Keratinocyte (primary cell): ENCODE measurements at regions not wholly inside any gene's neighbourhood (a gene's known extent, or its start where the extent isn't known, plus 50 kb on each side); places are given as distances from the start of the nearest gene placed in this dataset.

Experiments used
- DNase-seq: peaks from one replicate; pipeline ENCODE4 v3.0.0-alpha.2; 2011; ENCODE audit warnings: low read depth, missing footprints, low spot score
- FAIRE-seq: peaks from 2 replicates; lab custom pipeline; 2011; peaks lifted over from hg19 to GRCh38; lab: Jason Lieb, UNC
- H2AFZ ChIP-seq: 2 replicates; pipeline ENCODE4 v1.6.0; 2012; ENCODE audit warnings: low read length, control low read depth, inconsistent platforms; ENCODE audit not compliant: control insufficient read depth
- H3K27ac ChIP-seq: 2 replicates; pipeline ENCODE4 v1.5.1; 2011; ENCODE audit warnings: low read length; ENCODE audit not compliant: control insufficient read depth, insufficient read depth
- H3K27me3 ChIP-seq: 3 replicates; pipeline ENCODE4 v1.6.0; 2011; ENCODE audit warnings: low read length; ENCODE audit not compliant: control insufficient read depth, insufficient read depth; ENCODE audit errors: extremely low read depth
- H3K36me3 ChIP-seq, 2 experiments: 2 replicates in 1 of 2; 3 replicates in 1 of 2; pipeline ENCODE4 v1.5.1; 2011; ENCODE audit warnings: low read length in 2 of 2, mild to moderate bottlenecking in 1 of 2; ENCODE audit not compliant: control insufficient read depth in 2 of 2, insufficient read depth in 2 of 2; ENCODE audit errors: extremely low read depth in 1 of 2
- H3K4me1 ChIP-seq: 3 replicates; pipeline ENCODE4 v1.5.1; 2011; ENCODE audit warnings: low read length; ENCODE audit not compliant: control insufficient read depth, insufficient read depth; ENCODE audit errors: extremely low read depth
- H3K4me2 ChIP-seq: 3 replicates; pipeline ENCODE4 v1.6.0; 2011; ENCODE audit warnings: low read depth, low read length; ENCODE audit not compliant: control insufficient read depth, insufficient read depth; ENCODE audit errors: extremely low read depth
- H3K4me3 ChIP-seq, 3 experiments: fragments of 200-600 bp in 1 of 3; sonication (generic) in 1 of 3; 2 replicates in 2 of 3; 3 replicates in 1 of 3; pipeline ENCODE4 v1.5.1; 2011 to 2016; ENCODE audit warnings: low read length in 3 of 3, mild to moderate bottlenecking in 3 of 3, control low read depth in 2 of 3, inconsistent platforms in 1 of 3, low read depth in 1 of 3, mixed read lengths in 1 of 3, mixed run types in 1 of 3, moderate library complexity in 1 of 3; ENCODE audit not compliant: control insufficient read depth in 2 of 3, insufficient read depth in 2 of 3; ENCODE audit errors: extremely low read depth in 1 of 3
- H3K79me2 ChIP-seq: 2 replicates; pipeline ENCODE4 v1.6.0; 2012; ENCODE audit warnings: low read length; ENCODE audit not compliant: control insufficient read depth, insufficient read depth
- H3K9ac ChIP-seq: 3 replicates; pipeline ENCODE4 v1.6.0; 2011; ENCODE audit warnings: low read length; ENCODE audit not compliant: control insufficient read depth, insufficient read depth; ENCODE audit errors: extremely low read depth
- H3K9me1 ChIP-seq: 3 replicates; pipeline ENCODE4 v1.6.0; 2011; ENCODE audit warnings: low read length; ENCODE audit not compliant: control insufficient read depth, insufficient read depth; ENCODE audit errors: extremely low read depth
- H3K9me3 ChIP-seq: 2 replicates; pipeline ENCODE4 v1.5.1; 2012; ENCODE audit warnings: low read depth, low read length; ENCODE audit not compliant: control insufficient read depth
- H4K20me1 ChIP-seq: 3 replicates; pipeline ENCODE4 v1.6.0; 2011; ENCODE audit warnings: low read length; ENCODE audit not compliant: control insufficient read depth, insufficient read depth; ENCODE audit errors: extremely low read depth
- EZH2 ChIP-seq: IDR thresholded peaks from one replicate; pipeline ENCODE4 v1.6.1; 2012; ENCODE audit warnings: inconsistent platforms, mild to moderate bottlenecking, low read length, moderate library complexity
- dilution Hi-C: fragments of 300-500 bp; cut with MboI; formaldehyde crosslinking; loops from one replicate; pipeline ENCODE4 v1.7.0; 2020; ENCODE audit warnings: low sequenced_read_pairs; ENCODE audit not compliant: extremely low pct_ligation_motif_present
- TF ChIP-seq, protein P1 (sequence below), 3 experiments: IDR thresholded peaks in 1 of 3; conservative IDR thresholded peaks in 1 of 3; optimal IDR thresholded peaks in 1 of 3; 2 replicates in 2 of 3; 3 replicates in 1 of 3; pipeline versions ENCODE3 to v1.5.1; 2011; ENCODE audit warnings: low read length in 3 of 3, mild to moderate bottlenecking in 3 of 3, moderate library complexity in 2 of 3, control low read depth in 1 of 3, inconsistent platforms in 1 of 3; ENCODE audit not compliant: insufficient read depth in 2 of 3; ENCODE audit errors: extremely low read depth in 1 of 3

DNA sequence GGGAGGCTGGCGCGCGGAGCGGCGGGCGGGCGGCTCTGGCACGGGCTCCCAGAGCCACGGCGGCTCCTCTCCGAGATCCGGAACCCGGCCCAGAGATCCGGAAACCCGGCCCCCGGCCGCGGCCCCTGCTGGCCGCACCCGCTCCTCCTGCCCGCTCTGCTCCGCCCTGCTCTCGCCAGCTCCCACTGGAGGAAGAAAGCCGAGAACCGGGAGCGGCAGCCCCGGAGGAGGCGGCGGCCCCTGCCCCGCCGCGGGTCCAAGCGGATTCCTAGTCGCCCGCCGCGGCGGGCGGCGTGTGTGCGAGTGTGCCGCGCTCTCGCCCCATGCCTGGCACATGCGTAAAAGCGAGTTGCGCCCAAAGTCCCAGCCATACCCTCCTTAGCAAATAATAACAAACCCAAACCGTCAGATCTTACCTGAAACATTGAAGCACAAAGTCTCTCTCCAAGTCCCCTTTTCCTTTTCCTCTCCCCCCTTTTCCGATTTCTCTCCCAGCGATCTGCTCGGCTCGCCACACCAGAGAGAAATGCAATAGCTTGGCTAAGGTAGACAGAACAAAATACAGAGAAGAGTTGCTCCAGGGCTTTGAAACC, 108.7 kb upstream of the KCTD1 start:
- TF ChIP-seq, protein P1, sequence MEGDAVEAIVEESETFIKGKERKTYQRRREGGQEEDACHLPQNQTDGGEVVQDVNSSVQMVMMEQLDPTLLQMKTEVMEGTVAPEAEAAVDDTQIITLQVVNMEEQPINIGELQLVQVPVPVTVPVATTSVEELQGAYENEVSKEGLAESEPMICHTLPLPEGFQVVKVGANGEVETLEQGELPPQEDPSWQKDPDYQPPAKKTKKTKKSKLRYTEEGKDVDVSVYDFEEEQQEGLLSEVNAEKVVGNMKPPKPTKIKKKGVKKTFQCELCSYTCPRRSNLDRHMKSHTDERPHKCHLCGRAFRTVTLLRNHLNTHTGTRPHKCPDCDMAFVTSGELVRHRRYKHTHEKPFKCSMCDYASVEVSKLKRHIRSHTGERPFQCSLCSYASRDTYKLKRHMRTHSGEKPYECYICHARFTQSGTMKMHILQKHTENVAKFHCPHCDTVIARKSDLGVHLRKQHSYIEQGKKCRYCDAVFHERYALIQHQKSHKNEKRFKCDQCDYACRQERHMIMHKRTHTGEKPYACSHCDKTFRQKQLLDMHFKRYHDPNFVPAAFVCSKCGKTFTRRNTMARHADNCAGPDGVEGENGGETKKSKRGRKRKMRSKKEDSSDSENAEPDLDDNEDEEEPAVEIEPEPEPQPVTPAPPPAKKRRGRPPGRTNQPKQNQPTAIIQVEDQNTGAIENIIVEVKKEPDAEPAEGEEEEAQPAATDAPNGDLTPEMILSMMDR (optimal IDR thresholded peaks at IDR 0.05 in 1 of 3, IDR thresholded peaks at IDR 0.05 in 1 of 3, conservative IDR thresholded peaks at IDR 0.05 in 1 of 3; ENCODE audit: extremely low read depth in 1 of 3, insufficient read depth in 2 of 3, low read length in 3 of 3): peak in 1 of 3 experiments; percentile 34
- no peak for TF ChIP-seq EZH2
- H3K4me1 ChIP-seq: peaks cover 21% of the 10 kb centered on the region
- peak overlapping the region; percentile 58 for H3K9ac ChIP-seq
- H3K27me3 ChIP-seq: peaks cover 43% of the 10 kb centered on the region
- H4K20me1 ChIP-seq: peaks cover 4% of the 10 kb centered on the region
- dilution Hi-C loops: no loop called here
- no peak overlapping the region for H3K27ac ChIP-seq
- no peaks in the 10 kb centered on the region for H3K36me3 ChIP-seq
- FAIRE-seq (peak; percentile 74), DNase-seq (no peak)
- no peaks in the 10 kb centered on the region for H3K9me3 ChIP-seq
- H3K4me3 ChIP-seq: peak overlapping the region; percentile 44 to 82 (median 68)
- H3K79me2 ChIP-seq: no peaks in the 10 kb centered on the region
- H2AFZ ChIP-seq: peak overlapping the region; percentile 94
- no peaks in the 10 kb centered on the region for H3K9me1 ChIP-seq
- peak overlapping the region; percentile 79 for H3K4me2 ChIP-seq

- peaks cover 43% of the 10 kb centered on the region for H3K27me3 ChIP-seq
- H2AFZ ChIP-seq: peak overlapping the region; percentile 3
- no peak for FAIRE-seq
These were observed 108.1 kb upstream of the KCTD1 start for GRCh38 chr18:26656431-26656943.

More at GRCh38 chr18:26656431-26656943, 108.1 kb upstream of the KCTD1 start:
- DNase-seq: no peak
- H3K9ac ChIP-seq: peak overlapping the region; percentile 15
- no peak overlapping the region for H3K27ac ChIP-seq
- TF ChIP-seq, protein P1 (optimal IDR thresholded peaks at IDR 0.05 in 1 of 3, IDR thresholded peaks at IDR 0.05 in 1 of 3, conservative IDR thresholded peaks at IDR 0.05 in 1 of 3; ENCODE audit: extremely low read depth in 1 of 3, insufficient read depth in 2 of 3, low read length in 3 of 3): no peak
- no peak for TF ChIP-seq EZH2
- H3K9me3 ChIP-seq: no peaks in the 10 kb centered on the region
- no peaks in the 10 kb centered on the region for H3K9me1 ChIP-seq
- peak overlapping the region; percentile 71 for H3K4me2 ChIP-seq
- H3K4me1 ChIP-seq: peaks cover 21% of the 10 kb centered on the region
- no peaks in the 10 kb centered on the region for H3K79me2 ChIP-seq
- H3K4me3 ChIP-seq: peak overlapping the region; percentile 38 to 68 (median 44)
- peaks cover 4% of the 10 kb centered on the region for H4K20me1 ChIP-seq
- no peaks in the 10 kb centered on the region for H3K36me3 ChIP-seq
- dilution Hi-C loops: no loop called here
